GM10248 (cell line): ENCODE measurements at regions not wholly inside any gene's neighbourhood (a gene's known extent, or its start where the extent isn't known, plus 50 kb on each side); places are given as distances from the start of the nearest gene placed in this dataset.

Experiments used
- CTCF ChIA-PET: fragments of 300-600 bp; sonication (Branson Sonifier 250); formaldehyde crosslinking; extraction: SDS; loops from one replicate; lab custom pipeline; 2021; ENCODE audit warnings: antibody characterized with exemption; lab: Yijun Ruan, JAX
- POLR2A ChIA-PET: fragments of 350-650 bp; sonication (Branson Sonifier 250); formaldehyde crosslinking; extraction: SDS; loops from one replicate; lab custom pipeline; 2020; ENCODE audit warnings: antibody characterized with exemption; lab: Yijun Ruan, JAX
- DNase-seq: peaks from one replicate; pipeline ENCODE4 v3.0.0; 2012; ENCODE audit errors: extremely low spot score
- TF ChIP-seq, protein P1 (sequence below): IDR thresholded peaks from 2 replicates; pipeline ENCODE4 v1.5.1; 2012; ENCODE audit warnings: mild to moderate bottlenecking, low read depth; ENCODE audit errors: extremely low read depth, missing control alignments, control extremely low read depth

DNA sequence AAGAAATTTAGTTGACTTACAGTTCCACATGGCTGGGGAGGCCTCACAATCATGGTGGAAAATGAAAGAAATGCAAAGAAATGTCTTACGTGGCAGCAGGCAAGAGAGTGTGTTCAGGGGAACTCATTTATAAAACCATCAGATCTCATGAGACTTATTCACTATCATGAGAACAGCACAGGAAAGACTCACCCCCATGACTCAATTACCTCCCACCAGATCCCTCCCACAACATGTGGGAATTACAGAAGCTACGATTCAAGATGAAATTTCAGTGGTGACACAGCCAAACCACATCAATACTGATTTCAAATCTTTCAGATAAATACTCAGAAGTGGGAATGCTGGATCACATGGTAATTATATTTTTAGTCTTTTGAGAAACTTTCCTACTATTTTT lies 1357.9 kb downstream of the SLITRK5 start:
- POLR2A ChIA-PET: no interaction called here
- DNase-seq: no peak
- TF ChIP-seq, protein P1, sequence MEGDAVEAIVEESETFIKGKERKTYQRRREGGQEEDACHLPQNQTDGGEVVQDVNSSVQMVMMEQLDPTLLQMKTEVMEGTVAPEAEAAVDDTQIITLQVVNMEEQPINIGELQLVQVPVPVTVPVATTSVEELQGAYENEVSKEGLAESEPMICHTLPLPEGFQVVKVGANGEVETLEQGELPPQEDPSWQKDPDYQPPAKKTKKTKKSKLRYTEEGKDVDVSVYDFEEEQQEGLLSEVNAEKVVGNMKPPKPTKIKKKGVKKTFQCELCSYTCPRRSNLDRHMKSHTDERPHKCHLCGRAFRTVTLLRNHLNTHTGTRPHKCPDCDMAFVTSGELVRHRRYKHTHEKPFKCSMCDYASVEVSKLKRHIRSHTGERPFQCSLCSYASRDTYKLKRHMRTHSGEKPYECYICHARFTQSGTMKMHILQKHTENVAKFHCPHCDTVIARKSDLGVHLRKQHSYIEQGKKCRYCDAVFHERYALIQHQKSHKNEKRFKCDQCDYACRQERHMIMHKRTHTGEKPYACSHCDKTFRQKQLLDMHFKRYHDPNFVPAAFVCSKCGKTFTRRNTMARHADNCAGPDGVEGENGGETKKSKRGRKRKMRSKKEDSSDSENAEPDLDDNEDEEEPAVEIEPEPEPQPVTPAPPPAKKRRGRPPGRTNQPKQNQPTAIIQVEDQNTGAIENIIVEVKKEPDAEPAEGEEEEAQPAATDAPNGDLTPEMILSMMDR: no peak
- CTCF ChIA-PET: no interaction called here

DNA sequence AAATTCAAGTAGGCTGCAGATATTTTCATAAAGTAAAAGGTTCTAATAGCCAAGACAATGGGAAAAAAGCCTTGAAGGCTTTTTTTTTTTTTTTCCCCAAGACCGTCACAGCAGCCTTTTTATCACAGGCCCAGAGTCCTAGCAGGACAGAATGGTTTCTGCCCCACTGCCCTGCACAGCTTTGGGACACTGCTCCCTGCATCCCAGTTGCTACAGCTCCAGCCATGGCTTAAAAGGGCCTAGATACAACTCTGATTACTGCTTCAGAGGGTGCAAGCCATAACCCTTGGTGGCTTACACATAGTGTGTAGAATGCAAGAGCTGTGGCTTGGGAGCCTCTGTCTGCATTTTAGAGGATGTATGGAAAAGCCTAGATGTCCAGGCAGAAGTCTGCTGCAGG lies 1362.8 kb downstream of the SLITRK5 start:
- TF ChIP-seq, protein P1: no peak
- POLR2A ChIA-PET: no interaction called here
- CTCF ChIA-PET: no interaction called here
- DNase-seq: no peak

DNA sequence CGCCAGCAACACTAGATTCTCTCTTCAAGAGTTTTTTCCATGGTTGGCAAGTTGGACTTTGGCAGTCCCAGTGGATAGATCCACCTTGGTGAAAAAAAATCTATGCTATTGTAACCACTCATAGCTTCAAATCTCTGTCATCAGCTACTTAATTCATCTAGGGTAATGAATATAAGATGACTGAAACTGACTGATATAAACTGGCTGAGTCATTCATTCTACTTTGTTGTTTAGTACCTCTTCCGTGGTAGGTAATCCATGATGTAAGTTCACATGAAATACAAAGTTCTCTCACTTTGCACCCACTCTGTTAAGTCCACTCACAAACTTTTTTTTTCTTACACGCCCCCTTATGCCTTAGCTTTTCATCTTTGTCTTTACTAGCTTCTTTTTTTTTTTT lies 1381.5 kb downstream of the SLITRK5 start:
- ChIA-PET CTCF (interaction anchor here (1.4 to 1.6 kb wide), 2 partner anchors 14 kb away, joined by 5 read pairs; no protein-coding TSS in a partner anchor), POLR2A (no interaction called here)
- no peak for DNase-seq
- TF ChIP-seq, protein P1: no peak

DNA sequence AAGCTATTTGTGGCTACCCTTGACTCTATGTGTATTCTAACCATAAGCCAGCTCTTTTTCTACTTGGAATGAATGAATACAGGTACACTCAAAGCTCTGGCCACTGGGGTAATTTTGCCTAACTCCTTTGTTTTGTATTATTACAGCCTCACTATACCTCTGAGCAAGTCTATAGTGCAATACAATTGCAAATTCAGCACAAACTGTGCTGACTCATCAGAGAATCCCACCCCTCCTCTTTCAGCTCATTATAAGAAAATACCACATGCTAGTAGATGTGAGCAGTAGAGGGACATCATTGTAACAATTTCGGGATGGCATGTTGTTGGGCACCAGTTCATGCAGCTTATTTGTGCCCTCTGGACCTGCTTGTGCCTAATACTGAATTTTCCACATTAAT lies 1382.2 kb downstream of the SLITRK5 start:
- POLR2A ChIA-PET: no interaction called here
- TF ChIP-seq, protein P1: no peak
- DNase-seq: no peak
- CTCF ChIA-PET: interaction anchor here (1.5 to 1.6 kb wide), 2 partner anchors 11 to 13 kb away, joined by 5 read pairs; no protein-coding TSS in a partner anchor

DNA sequence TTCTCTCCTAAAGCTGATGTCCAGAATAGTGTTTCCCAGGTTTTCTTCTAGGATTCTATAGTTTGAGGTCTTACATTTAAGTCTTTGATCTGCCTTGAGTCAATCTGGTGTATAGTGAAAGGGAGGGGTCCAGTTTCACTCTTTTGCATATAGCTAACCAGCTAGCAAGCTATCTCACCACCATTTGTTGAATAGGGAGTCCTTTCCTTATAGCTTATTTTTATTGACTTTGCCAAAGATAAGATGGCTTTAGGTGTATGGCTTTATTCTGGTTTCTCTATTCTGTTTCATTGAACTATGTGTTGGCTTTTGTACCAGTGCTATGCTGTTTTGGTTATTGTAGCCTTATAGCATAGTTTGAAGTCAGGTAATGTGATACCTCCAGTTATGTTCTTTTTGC lies 1386.1 kb downstream of the SLITRK5 start:
- no peak for DNase-seq
- TF ChIP-seq, protein P1: no peak
- POLR2A ChIA-PET: no interaction called here
- CTCF ChIA-PET: interaction anchor here (1.4 kb wide), 1 partner anchor 11 kb away, joined by 5 read pairs; no protein-coding TSS in a partner anchor

DNA sequence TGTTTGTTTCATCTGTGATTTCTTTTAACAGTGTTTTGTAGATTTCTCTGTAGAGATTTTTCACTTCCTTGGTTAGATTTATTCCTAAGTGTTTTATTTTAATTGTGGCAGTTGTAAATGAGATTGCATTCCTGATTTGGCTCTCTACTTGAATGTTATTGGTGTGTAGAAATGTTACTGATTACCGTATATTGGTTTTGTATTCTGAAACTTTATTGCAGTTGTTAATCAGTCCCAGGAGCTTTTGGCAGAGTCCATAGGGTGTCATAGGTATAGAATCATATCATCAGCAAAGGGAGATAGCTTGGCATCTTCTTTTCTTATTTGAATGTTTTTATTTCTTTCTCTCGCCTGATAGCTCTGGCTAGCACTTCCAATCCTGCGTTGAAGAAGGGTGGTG lies 1386.7 kb downstream of the SLITRK5 start:
- CTCF ChIA-PET: interaction anchor here (1.4 kb wide), 1 partner anchor 10 kb away, joined by 5 read pairs; no protein-coding TSS in a partner anchor
- TF ChIP-seq, protein P1: no peak
- no peak for DNase-seq
- POLR2A ChIA-PET: no interaction called here

DNA sequence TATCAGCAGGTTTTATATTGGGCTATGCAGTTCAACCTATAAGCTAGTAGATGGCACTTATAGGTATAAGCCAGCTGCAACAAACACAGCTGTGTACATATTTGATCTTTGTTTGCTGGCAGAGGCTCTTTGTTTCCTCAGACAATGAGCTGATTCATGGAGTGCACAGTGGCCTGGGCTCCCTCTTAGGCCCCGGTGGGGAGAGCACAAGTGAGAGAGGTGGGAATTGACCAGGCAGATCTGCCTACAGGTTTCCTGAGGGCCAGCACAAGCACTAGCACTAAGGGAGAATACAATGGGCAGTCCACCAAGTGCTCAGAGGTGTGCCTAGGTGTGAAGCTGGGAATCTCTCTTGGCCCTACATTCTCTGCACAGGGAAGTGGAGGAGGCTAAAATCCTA lies 1390.7 kb downstream of the SLITRK5 start:
- ChIA-PET POLR2A (no interaction called here), CTCF (interaction anchor here (0.9 to 1.4 kb wide), 2 partner anchors 13 to 18 kb away, joined by 3 read pairs; no protein-coding TSS in a partner anchor)
- no peak for DNase-seq
- TF ChIP-seq, protein P1: no peak
